Adrenal gland (tissue), 5 donors: ENCODE measurements at regions not wholly inside any gene's neighbourhood (a gene's known extent, or its start where the extent isn't known, plus 50 kb on each side); places are given as distances from the start of the nearest gene placed in this dataset.

Source experiments
- CTCF ChIP-seq, 6 experiments: fragments of 450-650 bp in 4 of 6; fragments of 200-600 bp in 2 of 6; sonication (generic) in 1 of 6; IDR thresholded peaks; 1 replicate in 5 of 6; 2 replicates in 1 of 6; pipeline versions ENCODE4 v1.5.1 to v1.8.0; 2016 to 2021; ENCODE audit warnings: antibody characterized with exemption in 6 of 6, mild to moderate bottlenecking in 2 of 6, moderate library complexity in 1 of 6
- POLR2A ChIP-seq, 2 donors: fragments of 450-650 bp; IDR thresholded peaks; one replicate each; pipeline ENCODE4 v1.6.1; 2017; ENCODE audit warnings: antibody characterized with exemption in 2 of 2, mild to moderate bottlenecking in 2 of 2, moderate library complexity in 1 of 2
- donor health status: DM: no; HTN: no; CAD: no.

GRCh38 chr20:4401601-4402000 lies 152.5 kb upstream of the ADRA1D start:
- no peak for TF ChIP-seq POLR2A (IDR thresholded peaks at IDR 0.05)
- no peak for TF ChIP-seq CTCF (IDR thresholded peaks at IDR 0.05)
